GM10266 (cell line): ENCODE measurements at regions not wholly inside any gene's neighbourhood (a gene's known extent, or its start where the extent isn't known, plus 50 kb on each side); places are given as distances from the start of the nearest gene placed in this dataset.
A peak's percentile ranks its signal among the peaks of the same experiment; 100 is the strongest.

Experiments used
- DNase-seq: peaks from one replicate; pipeline ENCODE4 v3.0.0; 2012; ENCODE audit errors: extremely low spot score
- CTCF ChIP-seq: IDR thresholded peaks from 2 replicates; pipeline ENCODE4 v1.5.1; 2012; ENCODE audit warnings: mild to moderate bottlenecking, low read depth; ENCODE audit not compliant: control insufficient read depth, insufficient read depth; ENCODE audit errors: missing control alignments

DNA sequence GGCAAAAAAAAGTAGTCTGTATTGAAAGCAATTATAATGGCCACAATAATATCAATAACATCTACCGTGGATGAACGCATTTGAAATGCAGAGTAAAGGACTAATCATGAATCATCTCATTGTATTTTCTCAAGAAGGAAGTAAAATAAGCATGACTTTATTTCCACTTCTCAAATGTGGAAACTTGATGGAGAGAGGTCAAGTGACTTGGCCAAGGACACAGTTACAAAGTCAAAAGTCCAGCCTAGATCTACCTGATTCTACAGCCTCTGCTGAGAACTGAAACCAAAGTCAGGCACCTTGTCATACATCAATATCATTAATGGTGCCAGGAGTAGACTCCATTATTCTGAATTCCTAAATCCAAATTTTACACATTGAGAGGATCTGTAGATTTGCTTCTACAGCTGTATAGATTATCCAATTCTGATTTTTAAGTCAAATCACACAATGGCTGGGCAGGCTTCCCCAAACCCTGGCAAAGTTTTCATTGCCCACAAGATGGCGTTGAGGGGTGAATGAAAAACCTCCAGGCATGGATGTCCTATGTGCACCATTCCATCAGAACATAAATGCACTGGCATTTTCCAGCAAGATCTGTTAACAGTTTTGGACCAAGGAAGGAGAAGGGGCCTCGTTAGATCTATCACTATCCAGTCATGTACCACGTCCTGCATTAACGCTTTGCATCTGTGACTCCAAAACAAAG, 423.1 kb downstream of the MAFB start:
- peak; percentile 20 for TF ChIP-seq CTCF
- DNase-seq: no peak

- no peak for TF ChIP-seq CTCF
- no peak for DNase-seq
Measured at GRCh38 chr20:40262219-40262618, 426.8 kb downstream of the MAFB start.

GRCh38 chr20:40258931-40259330, 430.1 kb downstream of the MAFB start:
- DNase-seq: no peak
- TF ChIP-seq CTCF: no peak

GRCh38 chr20:40257763-40258162, 431.3 kb downstream of the MAFB start:
- TF ChIP-seq CTCF: no peak
- DNase-seq: no peak

DNA sequence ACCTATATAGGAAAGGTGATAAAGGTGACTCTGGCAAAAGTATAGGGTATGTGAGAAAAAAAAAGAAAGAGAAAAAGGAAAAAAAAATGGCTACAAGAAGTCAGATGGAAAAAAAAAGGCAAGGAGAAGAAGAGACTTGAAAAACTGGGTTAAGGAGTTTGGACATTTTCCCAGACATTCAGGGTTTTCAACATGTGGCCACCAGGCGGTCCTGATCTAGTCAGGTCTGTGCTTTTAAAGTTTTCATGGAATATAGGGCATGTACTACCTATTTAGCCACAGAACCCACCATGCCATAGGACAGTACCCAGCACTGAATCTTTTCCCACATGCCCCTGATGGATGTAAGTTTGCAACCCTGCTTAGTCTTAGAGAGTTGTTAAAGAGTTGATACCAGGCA, 433.7 kb downstream of the MAFB start:
- no peak for TF ChIP-seq CTCF
- no peak for DNase-seq

DNA sequence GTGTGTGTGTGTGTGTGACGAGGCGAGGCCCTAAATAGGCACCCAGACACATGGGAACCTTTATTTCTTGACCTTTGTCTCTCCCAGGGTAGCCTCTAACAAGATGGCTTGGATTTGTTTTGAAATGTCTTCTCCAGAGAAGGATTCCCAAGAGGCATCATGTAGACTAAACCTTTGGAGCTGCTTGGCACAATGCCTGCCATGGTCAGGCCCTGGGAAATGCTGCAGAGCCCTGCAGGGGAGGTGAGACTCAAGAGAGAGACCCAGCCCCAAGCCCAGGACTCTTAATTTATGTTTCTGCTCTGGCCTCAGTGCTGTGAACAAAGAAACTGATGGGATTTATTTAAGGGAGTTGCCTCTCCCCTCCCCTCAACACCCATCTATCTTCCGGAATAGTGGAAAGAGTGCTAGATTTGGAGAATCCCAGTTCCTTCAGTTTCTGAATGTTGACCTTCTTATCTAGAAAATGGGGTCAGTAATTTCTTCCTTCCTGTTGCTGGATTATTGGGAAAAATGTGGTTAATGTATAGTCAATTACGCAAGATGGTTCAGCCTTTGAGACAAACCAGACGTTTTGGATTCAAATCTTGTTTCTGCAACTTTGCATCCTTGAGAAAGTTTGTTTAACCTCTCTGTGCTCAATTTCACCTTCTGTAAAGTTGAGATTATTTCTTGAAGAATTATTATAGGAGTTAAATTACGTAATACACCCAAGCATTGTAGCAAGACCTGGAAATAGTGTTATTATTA, 434.8 kb downstream of the MAFB start:
- TF ChIP-seq CTCF: no peak

More for the DNA sequence above, 434.8 kb downstream of the MAFB start:
- DNase-seq: no peak
